ENCODE measurements at regions not wholly inside any gene's neighbourhood (a gene's known extent, or its start where the extent isn't known, plus 50 kb on each side); places are given as distances from the start of the nearest gene placed in this dataset.
"Not testable (repeated sequence)": the region's sequence is repeated elsewhere in the genome, so short reads cannot be mapped to it uniquely, and the experiment has no call there.

GRCh38 chr2:132256251-132256902 lies 94.6 kb upstream of the ANKRD30BL start:
- H3K27ac ChIP-seq = no peak overlapping the region
- TF ChIP-seq CTCF (IDR thresholded peaks at IDR 0.05; ENCODE audit: low read depth, low read length) = no peak
- H3K9me3 ChIP-seq (ENCODE audit: severe bottlenecking) = peaks cover 12% of the 10 kb centered on the region
- DNase-seq = no peak
- H3K4me3 ChIP-seq (ENCODE audit: low read depth, low read length) = no peak overlapping the region
- H3K36me3 ChIP-seq = no peaks in the 10 kb centered on the region
- no peaks in the 10 kb centered on the region for H3K27me3 ChIP-seq (ENCODE audit: insufficient read depth, low read depth, severe bottlenecking)

GRCh38 chr2:132256903-132257300 lies 95.2 kb upstream of the ANKRD30BL start:
- not testable (repeated sequence) for H3K36me3 ChIP-seq; H3K27ac ChIP-seq; DNase-seq; H3K4me3 ChIP-seq (ENCODE audit: low read depth, low read length); H3K27me3 ChIP-seq (ENCODE audit: insufficient read depth, low read depth, severe bottlenecking)
- H3K9me3 ChIP-seq (ENCODE audit: severe bottlenecking) = peaks cover 12% of the 10 kb centered on the region

- H3K36me3 ChIP-seq; H3K27me3 ChIP-seq (ENCODE audit: insufficient read depth, low read depth, severe bottlenecking); H3K4me3 ChIP-seq (ENCODE audit: low read depth, low read length); DNase-seq; H3K27ac ChIP-seq: not testable (repeated sequence)
- peaks cover 12% of the 10 kb centered on the region for H3K9me3 ChIP-seq (ENCODE audit: severe bottlenecking)
These were observed 95.8 kb upstream of the ANKRD30BL start for GRCh38 chr2:132257301-132258171.

- DNase-seq; H3K27ac ChIP-seq; H3K27me3 ChIP-seq (ENCODE audit: insufficient read depth, low read depth, severe bottlenecking); H3K36me3 ChIP-seq; H3K4me3 ChIP-seq (ENCODE audit: low read depth, low read length): not testable (repeated sequence)
- peaks cover 12% of the 10 kb centered on the region for H3K9me3 ChIP-seq (ENCODE audit: severe bottlenecking)
These were observed 97.5 kb upstream of the ANKRD30BL start for GRCh38 chr2:132259276-132259675.

- not testable (repeated sequence) for H3K27ac ChIP-seq; H3K36me3 ChIP-seq; H3K27me3 ChIP-seq (ENCODE audit: insufficient read depth, low read depth, severe bottlenecking); H3K4me3 ChIP-seq (ENCODE audit: low read depth, low read length); H3K9me3 ChIP-seq (ENCODE audit: severe bottlenecking); DNase-seq
These were observed 103.8 kb upstream of the ANKRD30BL start for GRCh38 chr2:132265595-132265994.

GRCh38 chr2:132267105-132267497 lies 105.3 kb upstream of the ANKRD30BL start:
- no peaks in the 10 kb centered on the region for H3K9me3 ChIP-seq (ENCODE audit: severe bottlenecking)
- no peaks in the 10 kb centered on the region for H3K36me3 ChIP-seq
- TF ChIP-seq CTCF (IDR thresholded peaks at IDR 0.05; ENCODE audit: low read depth, low read length) = no peak
- no peak for DNase-seq
- H3K27ac ChIP-seq = no peak overlapping the region
- H3K4me3 ChIP-seq (ENCODE audit: low read depth, low read length) = no peak overlapping the region
- H3K27me3 ChIP-seq (ENCODE audit: insufficient read depth, low read depth, severe bottlenecking) = no peaks in the 10 kb centered on the region

- DNase-seq; H3K36me3 ChIP-seq; H3K9me3 ChIP-seq (ENCODE audit: severe bottlenecking); H3K27me3 ChIP-seq (ENCODE audit: insufficient read depth, low read depth, severe bottlenecking); H3K27ac ChIP-seq: not testable (repeated sequence)
- peak overlapping the region; percentile 4; the same call in 1 of the 2 replicates for H3K4me3 ChIP-seq (ENCODE audit: low read depth, low read length)
These were observed 105.9 kb upstream of the ANKRD30BL start for GRCh38 chr2:132267498-132268283.
